IPS-18a (cell line): ENCODE measurements at regions not wholly inside any gene's neighbourhood (a gene's known extent, or its start where the extent isn't known, plus 50 kb on each side); places are given as distances from the start of the nearest gene placed in this dataset.

Experiments
- H3K27ac ChIP-seq: one replicate; pipeline ENCODE4 v1.5.1; 2013; ENCODE audit warnings: low read length
- H3K27me3 ChIP-seq: one replicate; pipeline ENCODE4 v1.6.1; 2013; ENCODE audit warnings: mild to moderate bottlenecking, low read length; ENCODE audit not compliant: control insufficient read depth, insufficient read depth
- H3K36me3 ChIP-seq: one replicate; pipeline ENCODE4 v1.6.1; 2013; ENCODE audit warnings: low read depth, low read length; ENCODE audit not compliant: control insufficient read depth
- H3K4me1 ChIP-seq: one replicate; pipeline ENCODE4 v1.6.1; 2013; ENCODE audit warnings: low read depth, low read length; ENCODE audit not compliant: control insufficient read depth
- H3K4me3 ChIP-seq: one replicate; pipeline ENCODE4 v1.5.1; 2013; ENCODE audit warnings: low read length
- H3K9ac ChIP-seq: one replicate; pipeline ENCODE4 v1.6.1; 2013; ENCODE audit warnings: mild to moderate bottlenecking, low read length, moderate library complexity
- H3K9me3 ChIP-seq: one replicate; pipeline ENCODE4 v1.6.1; 2013; ENCODE audit warnings: low read depth, low read length; ENCODE audit not compliant: control insufficient read depth

- no peak overlapping the region for H3K4me3 ChIP-seq
- H3K27me3 ChIP-seq, result no peaks in the 10 kb centered on the region
- H3K27ac ChIP-seq, result no peak overlapping the region
- no peaks in the 10 kb centered on the region for H3K4me1 ChIP-seq
- H3K9me3 ChIP-seq, result no peaks in the 10 kb centered on the region
- H3K9ac ChIP-seq, result no peak overlapping the region
- no peaks in the 10 kb centered on the region for H3K36me3 ChIP-seq
Observed at GRCh38 chr15:35737441-35737840, 191.5 kb upstream of the DPH6 start.

GRCh38 chr15:35738370-35738769, 192.4 kb upstream of the DPH6 start:
- Histone ChIP-seq H3K4me1 (no peaks in the 10 kb centered on the region), H3K9ac (no peak overlapping the region), H3K4me3 (no peak overlapping the region), H3K9me3 (no peaks in the 10 kb centered on the region), H3K27me3 (no peaks in the 10 kb centered on the region), H3K36me3 (no peaks in the 10 kb centered on the region), H3K27ac (no peak overlapping the region)

GRCh38 chr15:35740761-35741160, 194.8 kb upstream of the DPH6 start:
- Histone ChIP-seq H3K4me1 (no peaks in the 10 kb centered on the region), H3K9ac (no peak overlapping the region), H3K27me3 (no peaks in the 10 kb centered on the region), H3K27ac (no peak overlapping the region), H3K9me3 (no peaks in the 10 kb centered on the region), H3K36me3 (no peaks in the 10 kb centered on the region), H3K4me3 (no peak overlapping the region)

GRCh38 chr15:35741395-35741794, 195.4 kb upstream of the DPH6 start:
- Histone ChIP-seq H3K27ac (no peak overlapping the region), H3K4me1 (no peaks in the 10 kb centered on the region), H3K27me3 (no peaks in the 10 kb centered on the region), H3K9ac (no peak overlapping the region), H3K9me3 (no peaks in the 10 kb centered on the region), H3K36me3 (no peaks in the 10 kb centered on the region), H3K4me3 (no peak overlapping the region)

DNA sequence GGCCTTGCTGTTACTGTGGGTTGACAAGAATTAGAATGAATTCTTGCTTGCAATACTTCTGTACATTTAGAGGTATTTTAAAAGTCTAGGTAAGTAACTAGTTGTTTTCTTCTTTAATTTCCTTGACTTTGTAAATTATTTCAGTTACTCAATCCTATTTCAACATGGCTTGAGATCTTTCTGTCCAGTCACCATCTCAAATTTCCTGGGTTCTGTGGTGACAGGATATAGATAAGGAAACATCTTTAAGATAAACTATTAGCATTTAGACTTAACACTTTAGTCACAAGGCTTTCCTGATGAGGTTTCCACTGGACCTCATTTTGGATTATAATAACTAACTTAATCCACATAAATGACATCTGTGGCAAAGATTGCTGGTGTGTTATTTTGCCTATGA, 195.9 kb upstream of the DPH6 start:
- H3K27me3 ChIP-seq, result no peaks in the 10 kb centered on the region
- no peak overlapping the region for H3K27ac ChIP-seq
- no peaks in the 10 kb centered on the region for H3K4me1 ChIP-seq
- no peak overlapping the region for H3K4me3 ChIP-seq
- H3K9ac ChIP-seq, result no peak overlapping the region
- H3K9me3 ChIP-seq, result no peaks in the 10 kb centered on the region
- no peaks in the 10 kb centered on the region for H3K36me3 ChIP-seq

DNA sequence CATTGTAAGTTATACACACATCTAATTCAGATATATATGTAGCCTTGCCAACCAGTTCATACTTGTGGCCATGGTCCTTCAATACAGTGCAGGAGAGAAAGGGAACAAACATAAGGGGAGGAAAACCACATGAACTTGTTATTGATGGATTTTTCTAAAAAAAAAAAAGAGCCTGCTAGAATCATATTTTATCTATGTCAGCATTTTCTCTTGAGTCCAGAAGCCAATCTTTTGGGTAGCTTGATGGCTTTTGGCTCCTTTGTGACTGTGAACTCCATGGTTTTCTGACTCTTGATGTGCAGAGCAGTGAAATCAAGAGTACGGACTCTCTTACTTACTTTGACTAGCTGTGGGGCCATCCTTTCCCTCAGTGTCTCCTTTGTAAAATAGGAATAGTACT, 197.4 kb upstream of the DPH6 start:
- Histone ChIP-seq H3K36me3 (no peaks in the 10 kb centered on the region), H3K4me1 (no peaks in the 10 kb centered on the region), H3K9ac (no peak overlapping the region), H3K27me3 (no peaks in the 10 kb centered on the region), H3K9me3 (no peaks in the 10 kb centered on the region), H3K27ac (no peak overlapping the region), H3K4me3 (no peak overlapping the region)

GRCh38 chr15:35746121-35746520, 200.2 kb upstream of the DPH6 start:
- no peak overlapping the region for H3K4me3 ChIP-seq
- H3K9ac ChIP-seq, result no peak overlapping the region
- no peaks in the 10 kb centered on the region for H3K27me3 ChIP-seq
- peaks cover under 1% of the 10 kb centered on the region for H3K4me1 ChIP-seq
- no peaks in the 10 kb centered on the region for H3K9me3 ChIP-seq
- no peaks in the 10 kb centered on the region for H3K36me3 ChIP-seq
- no peak overlapping the region for H3K27ac ChIP-seq

DNA sequence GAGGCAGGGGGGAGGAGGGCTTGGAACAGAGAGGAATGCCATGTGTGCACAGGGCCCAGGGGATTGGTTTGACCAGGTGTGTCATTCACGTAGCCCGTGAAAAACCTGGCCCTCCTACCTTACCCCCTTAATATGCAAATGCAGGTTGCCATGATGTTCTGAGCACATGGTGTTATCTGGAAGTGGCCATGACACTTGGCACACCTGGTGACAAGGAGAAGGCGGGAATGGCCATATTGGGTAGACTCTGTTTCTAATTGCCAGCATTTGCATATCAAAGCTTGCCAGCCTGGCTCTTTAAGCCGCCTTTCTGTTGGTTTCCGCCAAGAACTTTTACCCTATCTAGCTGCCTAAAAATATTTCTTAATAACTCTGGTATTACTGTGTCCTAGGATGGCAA, 202.1 kb upstream of the DPH6 start:
- no peaks in the 10 kb centered on the region for H3K36me3 ChIP-seq
- no peak overlapping the region for H3K9ac ChIP-seq
- H3K4me3 ChIP-seq, result no peak overlapping the region
- H3K4me1 ChIP-seq, result peaks cover 8% of the 10 kb centered on the region
- no peak overlapping the region for H3K27ac ChIP-seq
- H3K9me3 ChIP-seq, result no peaks in the 10 kb centered on the region
- no peaks in the 10 kb centered on the region for H3K27me3 ChIP-seq

DNA sequence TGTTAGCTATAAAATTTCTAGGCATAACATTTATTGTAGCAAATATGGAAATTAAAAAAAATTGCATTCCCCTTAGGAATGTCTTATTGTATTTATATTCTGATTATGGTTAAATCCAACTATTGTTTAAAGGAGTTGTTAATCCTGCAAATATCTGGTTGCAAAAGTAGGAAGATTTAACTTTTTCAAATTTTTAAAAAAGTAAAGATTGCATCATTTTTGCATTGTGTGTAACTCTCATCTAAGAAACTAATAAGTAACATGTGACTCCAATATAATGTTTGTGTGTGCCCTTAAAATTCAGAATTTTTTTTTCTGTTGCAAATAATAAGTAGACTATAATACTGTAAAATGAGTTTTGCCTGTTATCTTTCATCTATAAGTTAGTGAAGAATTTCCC, 204.1 kb upstream of the DPH6 start:
- Histone ChIP-seq H3K4me1 (peaks cover 8% of the 10 kb centered on the region), H3K27ac (no peak overlapping the region), H3K36me3 (no peaks in the 10 kb centered on the region), H3K9me3 (no peaks in the 10 kb centered on the region), H3K9ac (no peak overlapping the region), H3K4me3 (no peak overlapping the region), H3K27me3 (no peaks in the 10 kb centered on the region)

DNA sequence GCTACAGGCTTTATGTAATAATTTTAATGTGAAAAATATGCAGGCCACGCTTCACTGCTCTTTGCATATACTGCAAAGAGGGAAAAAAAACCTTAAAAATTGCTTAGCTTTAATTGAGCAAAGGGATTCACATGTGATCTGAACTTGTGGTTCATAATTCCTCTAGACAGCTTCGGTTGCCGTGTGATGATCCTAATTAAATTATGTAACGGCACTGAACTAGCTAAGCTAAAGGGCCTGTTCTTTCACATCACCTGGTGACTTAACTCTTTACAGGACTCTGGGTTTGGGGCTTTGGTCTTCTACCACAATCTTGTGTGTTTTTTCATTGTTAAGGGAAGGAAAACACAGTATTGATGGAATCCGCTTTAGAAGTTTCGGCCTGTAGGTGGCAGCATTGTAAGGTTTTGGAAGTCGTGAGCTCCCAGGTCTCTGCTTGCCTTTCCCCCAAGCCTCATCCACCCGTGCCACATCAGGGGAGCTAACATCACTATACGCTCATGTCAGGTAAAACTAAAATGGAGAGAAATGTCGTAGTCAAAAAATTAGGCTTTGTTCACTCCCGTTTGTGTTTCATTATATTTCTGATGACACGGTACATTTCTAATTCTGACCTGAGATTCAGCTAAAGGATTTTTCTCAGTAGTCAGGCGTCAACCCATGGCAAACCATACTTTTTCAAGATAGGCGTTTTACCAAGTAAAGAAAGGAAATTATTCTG, 205.6 kb upstream of the DPH6 start:
- no peak overlapping the region for H3K4me3 ChIP-seq
- H3K9ac ChIP-seq, result no peak overlapping the region
- H3K36me3 ChIP-seq, result no peaks in the 10 kb centered on the region
- H3K4me1 ChIP-seq, result peaks cover 8% of the 10 kb centered on the region
- no peaks in the 10 kb centered on the region for H3K9me3 ChIP-seq
- no peaks in the 10 kb centered on the region for H3K27me3 ChIP-seq
- H3K27ac ChIP-seq, result no peak overlapping the region

DNA sequence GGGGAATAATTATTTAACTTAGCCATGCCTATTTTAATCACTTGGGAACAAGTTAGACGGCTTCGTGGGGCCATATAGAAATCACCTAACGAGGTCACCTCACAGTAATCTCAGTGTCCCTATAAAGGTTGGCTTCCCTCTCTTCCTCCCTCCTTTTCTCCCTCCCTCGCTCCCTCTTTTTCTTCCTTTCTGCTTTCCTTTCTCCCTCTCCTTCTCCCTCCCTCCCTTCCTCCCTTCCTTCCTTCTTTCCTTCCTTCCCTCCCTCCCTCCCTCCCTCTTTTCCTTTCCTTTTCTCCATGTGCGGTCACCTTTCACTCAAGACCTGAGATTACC, 206.1 kb upstream of the DPH6 start:
- Histone ChIP-seq H3K9ac (no peak overlapping the region), H3K9me3 (no peaks in the 10 kb centered on the region), H3K27me3 (no peaks in the 10 kb centered on the region), H3K36me3 (no peaks in the 10 kb centered on the region), H3K4me1 (peaks cover 8% of the 10 kb centered on the region), H3K27ac (no peak overlapping the region), H3K4me3 (no peak overlapping the region)

- Histone ChIP-seq H3K4me1 (peaks cover 13% of the 10 kb centered on the region), H3K27me3 (no peaks in the 10 kb centered on the region), H3K9me3 (no peaks in the 10 kb centered on the region), H3K36me3 (no peaks in the 10 kb centered on the region), H3K4me3 (no peak overlapping the region), H3K9ac (no peak overlapping the region), H3K27ac (no peak overlapping the region)
Observed at GRCh38 chr15:35753486-35753885, 207.5 kb upstream of the DPH6 start.
